SU-DHL-6 (cell line): ENCODE measurements at regions not wholly inside any gene's neighbourhood (a gene's known extent, or its start where the extent isn't known, plus 50 kb on each side); places are given as distances from the start of the nearest gene placed in this dataset.

Experiments
- EZH2phosphoT487 ChIP-seq: fragments of 200-600 bp; sonication (generic), shearing (Covaris generic); conservative IDR thresholded peaks from 2 replicates; pipeline ENCODE4 v1.6.1; 2018; ENCODE audit warnings: mild to moderate bottlenecking, antibody characterized with exemption, low read length, moderate library complexity, mixed read lengths
- TF ChIP-seq, protein P1 (sequence below): fragments of 200-600 bp; sonication (generic); IDR thresholded peaks from one replicate; pipeline ENCODE4 v1.5.1; 2017; ENCODE audit warnings: antibody characterized with exemption, mild to moderate bottlenecking, low read length, moderate library complexity; ENCODE audit not compliant: insufficient read depth, poor library complexity, severe bottlenecking

DNA sequence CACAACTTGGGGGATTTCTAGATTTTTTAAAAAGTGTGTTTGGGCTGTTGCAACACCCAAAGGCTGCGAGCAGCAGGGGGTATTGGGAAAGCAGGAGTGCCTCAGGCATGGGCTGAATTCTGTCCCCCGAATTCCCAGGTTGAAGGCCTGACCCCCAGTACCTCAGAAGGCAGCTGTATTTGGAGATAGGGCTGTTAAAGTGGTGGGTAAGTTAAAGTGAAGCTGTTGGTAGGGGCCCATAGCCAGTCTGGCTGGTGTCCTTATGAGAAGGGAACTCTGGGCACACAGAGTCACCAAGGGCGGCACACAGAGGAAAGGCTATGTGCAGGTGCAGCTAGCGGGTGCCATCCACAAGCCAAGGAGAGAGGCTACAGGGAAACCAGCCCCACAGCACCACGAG lies 717.4 kb downstream of the GALR1 start:
- TF ChIP-seq, protein P1, sequence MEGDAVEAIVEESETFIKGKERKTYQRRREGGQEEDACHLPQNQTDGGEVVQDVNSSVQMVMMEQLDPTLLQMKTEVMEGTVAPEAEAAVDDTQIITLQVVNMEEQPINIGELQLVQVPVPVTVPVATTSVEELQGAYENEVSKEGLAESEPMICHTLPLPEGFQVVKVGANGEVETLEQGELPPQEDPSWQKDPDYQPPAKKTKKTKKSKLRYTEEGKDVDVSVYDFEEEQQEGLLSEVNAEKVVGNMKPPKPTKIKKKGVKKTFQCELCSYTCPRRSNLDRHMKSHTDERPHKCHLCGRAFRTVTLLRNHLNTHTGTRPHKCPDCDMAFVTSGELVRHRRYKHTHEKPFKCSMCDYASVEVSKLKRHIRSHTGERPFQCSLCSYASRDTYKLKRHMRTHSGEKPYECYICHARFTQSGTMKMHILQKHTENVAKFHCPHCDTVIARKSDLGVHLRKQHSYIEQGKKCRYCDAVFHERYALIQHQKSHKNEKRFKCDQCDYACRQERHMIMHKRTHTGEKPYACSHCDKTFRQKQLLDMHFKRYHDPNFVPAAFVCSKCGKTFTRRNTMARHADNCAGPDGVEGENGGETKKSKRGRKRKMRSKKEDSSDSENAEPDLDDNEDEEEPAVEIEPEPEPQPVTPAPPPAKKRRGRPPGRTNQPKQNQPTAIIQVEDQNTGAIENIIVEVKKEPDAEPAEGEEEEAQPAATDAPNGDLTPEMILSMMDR, result no peak
- no peak for TF ChIP-seq EZH2phosphoT487
